NOMO-1 treated with dmso at 0.1 percent for 144 hours (cell line): ENCODE measurements at regions not wholly inside any gene's neighbourhood (a gene's known extent, or its start where the extent isn't known, plus 50 kb on each side); places are given as distances from the start of the nearest gene placed in this dataset.
A peak's percentile ranks its signal among the peaks of the same experiment; 100 is the strongest.
"Not testable (repeated sequence)": the region's sequence is repeated elsewhere in the genome, so short reads cannot be mapped to it uniquely, and the experiment has no call there.

Experiments used
- DNase-seq: peaks from one replicate; lab custom pipeline; 2025; ENCODE audit not compliant: unreplicated experiment; lab: John Stamatoyannopoulos, UW

DNA sequence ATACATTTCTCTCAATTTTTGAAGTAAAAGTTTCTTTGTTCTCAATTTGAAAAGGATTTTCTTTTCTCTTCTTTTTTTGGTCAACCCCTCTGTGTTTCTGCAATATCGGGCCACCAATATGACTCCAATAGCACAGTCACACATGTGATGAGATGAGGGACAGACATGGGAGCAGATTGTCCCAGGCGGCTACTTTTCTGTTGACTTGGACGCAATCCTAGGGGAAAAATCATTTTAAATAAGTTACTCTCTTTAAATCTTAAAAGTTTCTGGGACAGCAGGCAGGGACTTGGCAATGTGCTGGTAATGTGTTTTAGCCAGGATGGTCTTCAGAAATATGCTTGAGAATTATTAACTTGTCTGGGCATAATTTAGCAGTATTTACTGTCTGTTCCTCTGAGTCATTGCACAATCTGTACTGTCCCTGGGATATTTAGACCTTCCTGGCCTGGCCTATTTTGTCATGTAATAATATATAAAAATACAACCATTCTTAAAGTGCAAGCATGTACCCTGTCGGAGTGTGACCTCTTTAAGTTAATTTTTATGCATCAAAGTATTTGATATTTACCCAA, 388.5 kb upstream of the FANCL start:
- no peak for DNase-seq

DNA sequence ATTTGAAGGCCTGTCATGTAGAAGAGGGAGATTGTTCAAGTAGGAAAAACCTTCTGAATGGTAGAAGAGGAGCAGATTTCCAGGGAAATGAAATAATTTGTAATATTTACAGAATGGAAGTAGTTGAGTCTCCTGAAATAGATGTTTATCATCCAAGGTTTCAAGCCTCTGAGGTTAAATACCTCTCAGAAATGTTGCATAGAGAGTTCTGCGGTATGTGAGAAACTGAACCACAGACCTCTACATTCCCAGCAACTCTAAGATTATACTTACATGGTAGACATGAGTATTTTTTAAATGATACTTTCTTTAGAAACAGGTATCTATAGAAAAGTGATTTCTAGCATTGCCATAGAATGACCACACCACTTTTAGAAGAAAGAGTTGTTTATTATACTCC, 379.8 kb upstream of the FANCL start:
- DNase-seq: no peak

- DNase-seq: no peak
Measured at GRCh38 chr2:58620093-58620492, 379.0 kb upstream of the FANCL start.

- DNase-seq: no peak
Measured at GRCh38 chr2:58616961-58617360, 375.8 kb upstream of the FANCL start.

DNA sequence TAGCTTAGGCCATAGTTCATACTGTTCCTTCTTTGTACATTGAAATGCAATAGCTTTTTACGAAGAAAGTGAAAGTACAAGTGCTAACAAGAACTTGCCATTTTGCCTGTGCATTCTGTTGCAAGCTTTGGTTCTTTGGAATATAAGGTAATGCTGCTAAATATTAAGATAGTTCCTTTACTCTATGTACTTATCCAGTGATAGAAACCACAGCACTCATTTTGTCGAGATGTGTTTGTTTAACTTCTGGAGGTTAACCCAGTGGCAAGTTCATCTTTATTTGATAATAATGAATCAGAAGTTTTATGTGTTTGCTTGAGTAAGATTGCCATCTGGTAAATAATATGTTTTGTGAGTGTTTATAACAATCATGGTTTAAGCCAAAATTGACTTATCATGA, 373.1 kb upstream of the FANCL start:
- DNase-seq: no peak

DNA sequence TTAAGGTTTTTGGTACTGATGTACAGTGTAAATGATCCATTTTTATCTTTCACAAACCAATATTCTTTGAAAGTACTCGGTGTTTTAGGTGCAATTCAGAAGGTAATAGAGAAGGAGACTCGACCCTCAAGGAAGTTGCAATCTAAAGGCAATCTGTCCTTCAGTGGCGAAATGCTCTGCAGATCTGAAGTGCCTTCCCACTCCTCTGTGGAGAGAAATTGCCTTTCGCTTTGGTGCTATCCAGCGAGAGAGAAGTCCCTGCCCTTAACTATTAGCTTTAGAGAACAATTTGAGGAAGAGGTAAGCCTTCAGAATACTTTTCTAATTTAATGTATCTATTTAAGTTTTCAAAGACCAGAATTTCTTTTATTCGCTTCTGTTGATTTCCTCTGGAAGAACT, 371.8 kb upstream of the FANCL start:
- DNase-seq: no peak

DNA sequence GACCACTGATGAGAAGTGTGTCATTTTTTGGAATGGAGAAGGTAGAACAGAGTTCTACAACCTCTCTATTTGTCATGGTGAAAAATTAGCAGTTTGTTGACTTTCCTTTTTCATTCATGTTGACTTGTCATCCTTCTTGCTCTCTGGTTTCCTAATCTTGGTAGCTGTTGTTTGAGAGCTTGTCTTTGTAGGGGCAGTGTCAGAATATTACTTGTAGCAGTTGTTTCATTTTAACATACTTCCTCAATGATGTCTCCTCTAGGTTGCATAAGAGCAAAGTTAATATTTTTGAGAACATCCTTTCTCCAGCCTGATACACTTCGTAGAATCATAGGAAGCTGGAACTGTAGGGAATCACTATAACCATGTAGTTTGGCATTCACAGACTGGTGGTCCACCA, 368.2 kb upstream of the FANCL start:
- no peak for DNase-seq

DNA sequence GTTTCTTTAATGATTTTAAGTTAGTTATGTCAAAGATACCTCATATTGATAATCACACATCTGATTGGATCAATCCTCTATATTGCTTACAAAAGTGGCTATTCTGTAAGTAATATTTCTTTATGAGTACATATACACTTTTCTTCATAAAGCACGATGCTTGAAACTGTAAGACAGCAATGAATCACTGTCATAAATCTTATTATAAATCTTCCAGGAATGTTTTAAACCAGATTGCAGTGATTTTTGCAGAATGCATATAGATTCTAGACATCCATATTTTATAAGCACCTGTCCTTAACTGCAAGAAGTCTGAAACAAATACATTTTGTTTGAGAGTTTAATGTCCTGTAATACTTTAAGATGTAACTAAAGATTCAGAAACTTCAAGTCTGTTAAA, 367.0 kb upstream of the FANCL start:
- DNase-seq: no peak

GRCh38 chr2:58607448-58607847, 366.3 kb upstream of the FANCL start:
- DNase-seq: no peak

DNA sequence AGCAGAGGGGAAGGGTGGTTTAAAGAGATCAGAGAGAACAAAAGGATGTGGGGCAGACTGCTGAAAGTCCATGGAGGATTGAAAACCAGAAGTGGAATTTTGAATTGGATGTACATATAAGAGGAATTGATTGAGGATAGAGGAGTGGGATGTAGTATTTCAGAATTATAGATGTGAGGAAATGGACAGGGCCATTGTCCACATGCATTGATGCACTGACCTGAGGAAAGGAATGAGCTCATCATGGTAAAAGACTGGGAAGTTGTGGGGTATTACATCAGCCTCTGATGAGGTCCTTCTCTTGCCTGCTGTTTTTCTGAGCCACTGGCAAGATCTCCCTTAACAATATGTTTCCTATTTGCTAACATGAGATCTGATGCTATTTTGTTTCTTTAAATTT, 365.7 kb upstream of the FANCL start:
- DNase-seq: no peak

DNA sequence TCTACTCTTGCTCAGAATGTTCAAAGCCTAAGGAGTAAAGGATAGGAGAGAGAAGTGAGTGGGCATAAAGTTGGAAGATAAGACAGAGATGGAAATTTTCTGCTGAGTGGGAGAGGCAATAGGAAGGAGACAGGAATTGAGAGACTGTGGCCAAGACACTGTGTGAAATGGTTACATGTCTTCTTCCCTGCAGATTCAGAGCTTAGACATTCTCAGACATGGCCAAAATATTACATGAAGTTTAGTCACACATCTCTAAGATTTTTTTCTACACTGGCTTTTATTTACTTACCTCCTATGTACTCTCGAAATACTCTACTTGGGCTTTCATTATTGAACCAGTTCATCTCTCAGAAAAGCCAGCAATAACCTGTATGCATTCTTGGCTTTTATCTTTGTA, 363.0 kb upstream of the FANCL start:
- no peak for DNase-seq

GRCh38 chr2:58601017-58601416, 359.9 kb upstream of the FANCL start:
- no peak for DNase-seq

- DNase-seq: no peak
Measured at GRCh38 chr2:58598171-58598570, 357.0 kb upstream of the FANCL start.

- no peak for DNase-seq
Measured at GRCh38 chr2:58595714-58596113, 354.6 kb upstream of the FANCL start.

DNA sequence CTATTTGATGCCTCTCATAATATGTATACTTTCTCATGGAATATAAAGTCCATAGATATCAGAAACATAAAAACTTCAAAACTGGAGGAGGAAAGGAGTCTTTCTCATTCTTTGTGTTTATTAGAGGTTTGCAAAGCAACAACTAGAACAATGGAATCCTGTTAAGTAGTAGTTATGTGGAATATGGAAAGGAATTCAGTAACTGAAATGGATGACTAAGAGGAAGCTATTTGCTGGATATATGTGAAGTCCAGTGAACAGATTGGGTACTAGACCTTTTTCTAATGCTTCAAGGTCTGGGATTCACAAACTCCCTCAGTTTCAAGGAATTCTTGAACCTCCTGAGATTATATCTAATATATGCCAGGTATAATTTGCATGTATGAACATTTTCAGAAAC, 353.6 kb upstream of the FANCL start:
- DNase-seq: no peak

- DNase-seq: no peak
Measured at GRCh38 chr2:58594175-58594574, 353.1 kb upstream of the FANCL start.

- DNase-seq: not testable (repeated sequence)
Measured at GRCh38 chr2:58586178-58586577, 345.1 kb upstream of the FANCL start.

- no peak for DNase-seq
Measured at GRCh38 chr2:58585233-58585632, 344.1 kb upstream of the FANCL start.

- no peak for DNase-seq
Measured at GRCh38 chr2:58584606-58585118, 343.5 kb upstream of the FANCL start.

DNA sequence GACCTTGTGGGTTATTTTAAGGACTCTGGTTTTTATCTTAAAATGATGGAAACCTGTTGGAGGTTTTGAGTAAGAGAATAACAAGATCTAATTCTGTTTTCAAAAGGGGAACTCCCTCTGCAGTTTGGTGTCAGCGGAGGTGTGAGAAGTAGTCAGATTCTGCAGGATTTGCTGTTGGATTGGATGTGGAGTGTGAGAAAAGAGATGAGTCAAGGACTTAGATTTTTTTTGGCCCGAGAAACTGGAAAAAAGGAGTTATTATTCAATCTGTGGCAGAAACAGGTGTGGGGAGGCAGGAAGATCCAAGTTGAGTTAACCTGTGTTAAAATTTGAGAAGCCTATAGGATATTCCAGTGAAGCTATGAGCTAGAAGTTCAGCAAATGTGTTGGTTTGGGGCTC, 337.2 kb upstream of the FANCL start:
- no peak for DNase-seq

DNA sequence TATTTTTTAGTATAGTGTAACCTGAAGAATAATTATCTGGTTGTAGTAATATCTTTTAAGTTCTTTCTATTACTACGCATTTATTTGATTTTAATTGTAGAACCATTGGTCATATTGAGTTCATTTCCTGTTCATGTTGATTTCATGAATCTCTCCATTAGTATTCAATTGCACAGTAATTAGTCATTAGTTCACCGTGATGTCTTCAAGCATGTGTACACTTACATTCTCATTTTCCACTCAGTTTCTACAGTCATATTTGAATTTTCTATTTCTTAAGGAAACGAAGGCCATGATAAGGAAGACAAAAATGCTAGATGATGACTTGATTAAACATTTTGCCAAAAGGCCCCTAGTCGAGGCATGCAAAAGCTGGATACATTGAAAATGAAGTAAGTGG, 333.7 kb upstream of the FANCL start:
- DNase-seq: no peak

DNA sequence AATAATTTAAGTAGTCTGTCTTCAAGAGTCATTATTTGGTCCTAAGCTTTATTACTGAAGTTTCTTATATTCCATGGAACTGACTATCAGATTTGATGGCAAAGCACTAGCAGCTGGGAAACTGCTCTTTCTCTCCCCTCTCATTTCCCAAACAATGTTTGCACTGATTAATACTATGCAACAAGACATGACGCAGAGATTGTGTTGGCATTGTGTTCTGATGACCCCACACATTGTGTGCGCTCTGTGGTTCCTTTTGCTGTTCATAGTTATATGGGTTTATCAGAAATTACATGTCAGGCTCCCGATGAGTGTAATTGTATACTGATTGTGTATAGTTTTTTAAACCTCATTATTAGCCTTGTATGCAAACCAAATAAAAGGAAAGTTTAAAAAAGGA, 331.6 kb upstream of the FANCL start:
- DNase-seq: no peak

DNA sequence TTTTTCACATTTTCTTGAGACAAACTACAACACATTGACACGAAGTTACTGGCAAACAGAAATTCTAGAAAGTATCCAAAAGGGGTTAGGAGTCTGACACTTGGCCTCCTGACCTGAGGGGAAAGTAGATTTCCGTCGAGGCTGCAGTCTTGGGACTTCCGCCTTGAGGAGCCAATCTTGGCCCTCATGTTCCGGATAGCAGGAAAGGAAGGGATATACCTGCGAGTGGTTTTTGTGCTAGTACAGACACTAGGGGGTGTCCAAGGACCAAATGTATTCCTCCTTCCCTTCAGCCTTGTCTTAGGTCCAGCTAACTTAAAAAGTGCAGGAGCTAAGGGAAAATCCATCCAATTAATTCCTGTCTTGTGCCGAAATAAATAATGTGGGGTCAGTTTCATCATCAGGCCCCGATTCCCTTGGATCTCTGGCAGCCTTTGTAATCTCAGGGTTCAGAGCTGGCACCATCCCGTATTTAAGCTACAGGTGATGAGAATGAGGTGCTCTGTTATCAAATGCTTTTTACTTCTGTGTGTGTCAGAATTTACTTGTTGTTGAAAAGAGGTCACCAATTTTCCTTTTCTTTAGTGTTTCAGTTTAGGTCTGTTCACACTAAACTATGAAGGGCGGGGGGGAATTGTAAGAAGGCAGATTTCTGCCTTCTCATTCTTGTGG, 330.2 kb upstream of the FANCL start:
- DNase-seq: peak; percentile 43
